ENCODE measurements at regions not wholly inside any gene's neighbourhood (a gene's known extent, or its start where the extent isn't known, plus 50 kb on each side); places are given as distances from the start of the nearest gene placed in this dataset.
A peak's percentile ranks its signal among the peaks of the same experiment; 100 is the strongest.

GRCh38 chr16:61289141-61289540, 747.1 kb downstream of the CDH8 start:
- no peaks in the 10 kb centered on the region for H3K27me3 Mint-ChIP-seq (ENCODE audit: unreplicated experiment)
- H3K9me3 Mint-ChIP-seq (ENCODE audit: unreplicated experiment), result no peaks in the 10 kb centered on the region
- no peak overlapping the region for H3K4me3 Mint-ChIP-seq (ENCODE audit: unreplicated experiment)
- no peak overlapping the region for H3K27ac Mint-ChIP-seq (ENCODE audit: unreplicated experiment)
- TF ChIP-seq CTCF (IDR thresholded peaks at IDR 0.05), result no peak
- no peaks in the 10 kb centered on the region for H3K36me3 Mint-ChIP-seq (ENCODE audit: unreplicated experiment)
- H3K4me1 Mint-ChIP-seq (ENCODE audit: unreplicated experiment), result no peaks in the 10 kb centered on the region
- DNase-seq (ENCODE audit: extremely low spot score, unreplicated experiment), result no peak

GRCh38 chr16:61277849-61278248, 758.4 kb downstream of the CDH8 start:
- Mint-ChIP-seq H3K9me3 (ENCODE audit: unreplicated experiment) (peaks cover under 1% of the 10 kb centered on the region), H3K27ac (ENCODE audit: unreplicated experiment) (no peak overlapping the region), H3K4me3 (ENCODE audit: unreplicated experiment) (no peak overlapping the region), H3K27me3 (ENCODE audit: unreplicated experiment) (no peaks in the 10 kb centered on the region), H3K36me3 (ENCODE audit: unreplicated experiment) (no peaks in the 10 kb centered on the region), H3K4me1 (ENCODE audit: unreplicated experiment) (no peaks in the 10 kb centered on the region)
- DNase-seq (ENCODE audit: extremely low spot score, unreplicated experiment), result no peak
- no peak for TF ChIP-seq CTCF (IDR thresholded peaks at IDR 0.05)

DNA sequence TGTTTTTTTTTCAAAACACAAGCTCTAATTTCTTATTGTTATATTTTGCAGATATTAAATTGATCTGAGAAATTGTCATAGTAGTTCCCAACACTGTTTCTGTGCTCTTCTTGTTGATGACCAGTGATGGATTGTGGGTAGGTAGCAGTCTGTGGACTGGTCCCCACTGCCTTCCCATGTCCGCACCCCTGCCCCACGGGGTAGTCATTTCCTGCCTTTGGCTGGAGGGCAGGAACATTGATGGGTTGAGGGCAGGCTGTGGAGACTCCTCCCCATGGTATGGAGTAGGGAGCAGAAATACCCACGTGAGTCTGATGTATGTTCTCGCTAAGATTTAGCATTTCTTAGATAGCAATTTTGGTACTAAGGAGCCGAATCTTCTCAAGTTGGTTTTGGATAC, 762.0 kb downstream of the CDH8 start:
- no peak for TF ChIP-seq CTCF (IDR thresholded peaks at IDR 0.05)
- Mint-ChIP-seq H3K27me3 (ENCODE audit: unreplicated experiment) (no peaks in the 10 kb centered on the region), H3K36me3 (ENCODE audit: unreplicated experiment) (no peaks in the 10 kb centered on the region), H3K9me3 (ENCODE audit: unreplicated experiment) (no peaks in the 10 kb centered on the region), H3K27ac (ENCODE audit: unreplicated experiment) (no peak overlapping the region), H3K4me1 (ENCODE audit: unreplicated experiment) (no peaks in the 10 kb centered on the region), H3K4me3 (ENCODE audit: unreplicated experiment) (no peak overlapping the region)
- DNase-seq (ENCODE audit: extremely low spot score, unreplicated experiment), result peak; percentile 75

- TF ChIP-seq CTCF (IDR thresholded peaks at IDR 0.05), result no peak
- no peak for DNase-seq (ENCODE audit: extremely low spot score, unreplicated experiment)
- Mint-ChIP-seq H3K4me3 (ENCODE audit: unreplicated experiment) (no peak overlapping the region), H3K36me3 (ENCODE audit: unreplicated experiment) (no peaks in the 10 kb centered on the region), H3K9me3 (ENCODE audit: unreplicated experiment) (no peaks in the 10 kb centered on the region), H3K27me3 (ENCODE audit: unreplicated experiment) (no peaks in the 10 kb centered on the region), H3K4me1 (ENCODE audit: unreplicated experiment) (no peaks in the 10 kb centered on the region), H3K27ac (ENCODE audit: unreplicated experiment) (no peak overlapping the region)
Measured at GRCh38 chr16:61270726-61271125, 765.5 kb downstream of the CDH8 start.

DNA sequence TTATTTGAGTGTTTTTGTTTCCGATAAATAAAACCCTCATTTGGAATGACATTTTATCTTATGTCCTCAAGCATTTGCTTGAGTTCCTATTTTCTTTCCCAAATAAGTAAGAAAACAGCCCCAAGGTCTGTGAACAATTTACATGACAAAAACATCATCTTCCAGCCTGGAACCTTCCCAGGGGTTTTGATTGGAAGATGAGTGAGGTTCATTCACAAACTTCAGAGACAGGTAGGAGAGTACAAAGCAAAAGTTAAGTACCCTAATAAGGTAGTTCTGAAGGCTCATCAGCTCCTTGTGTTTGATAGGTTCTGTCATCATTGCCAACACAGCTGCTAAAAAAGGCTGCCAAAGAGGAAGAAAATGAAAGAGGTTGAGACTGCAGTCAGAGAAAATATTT, 772.8 kb downstream of the CDH8 start:
- Mint-ChIP-seq H3K27me3 (ENCODE audit: unreplicated experiment) (no peaks in the 10 kb centered on the region), H3K27ac (ENCODE audit: unreplicated experiment) (no peak overlapping the region), H3K36me3 (ENCODE audit: unreplicated experiment) (no peaks in the 10 kb centered on the region), H3K4me1 (ENCODE audit: unreplicated experiment) (no peaks in the 10 kb centered on the region), H3K9me3 (ENCODE audit: unreplicated experiment) (no peaks in the 10 kb centered on the region), H3K4me3 (ENCODE audit: unreplicated experiment) (no peak overlapping the region)
- no peak for TF ChIP-seq CTCF (IDR thresholded peaks at IDR 0.05)
- no peak for DNase-seq (ENCODE audit: extremely low spot score, unreplicated experiment)
